Astrocyte (in vitro differentiated cells and primary cell): ENCODE measurements at regions not wholly inside any gene's neighbourhood (a gene's known extent, or its start where the extent isn't known, plus 50 kb on each side); places are given as distances from the start of the nearest gene placed in this dataset.

Experiments used
- DNase-seq: peaks from one replicate; pipeline ENCODE4 v3.0.0-alpha.2; 2010; ENCODE audit warnings: low read depth
- FAIRE-seq: peaks from 2 replicates; lab custom pipeline; 2011; peaks lifted over from hg19 to GRCh38; lab: Jason Lieb, UNC
- H2AFZ ChIP-seq: 2 replicates; pipeline ENCODE4 v1.6.0; 2012; ENCODE audit warnings: low read depth, low read length, inconsistent platforms
- H3K27ac ChIP-seq: 2 replicates; pipeline ENCODE4 v1.5.1; 2011; ENCODE audit warnings: low read depth, low read length, inconsistent platforms
- H3K27me3 ChIP-seq: 2 replicates; pipeline ENCODE4 v1.6.0; 2011; ENCODE audit warnings: low read length, inconsistent platforms; ENCODE audit not compliant: insufficient read depth
- H3K36me3 ChIP-seq: 2 replicates; pipeline ENCODE4 v1.5.1; 2011; ENCODE audit warnings: low read length, inconsistent platforms; ENCODE audit not compliant: insufficient read depth
- H3K4me1 ChIP-seq: 2 replicates; pipeline ENCODE4 v1.5.1; 2011; ENCODE audit warnings: low read length, inconsistent platforms; ENCODE audit not compliant: insufficient read depth
- H3K4me2 ChIP-seq: 2 replicates; pipeline ENCODE4 v1.6.0; 2012; ENCODE audit warnings: low read length, inconsistent platforms
- H3K4me3 ChIP-seq: 2 replicates; pipeline ENCODE4 v1.5.1; 2011; ENCODE audit warnings: low read depth, mild to moderate bottlenecking, low read length, inconsistent platforms; ENCODE audit not compliant: insufficient read depth
- H3K79me2 ChIP-seq: 2 replicates; pipeline ENCODE4 v1.6.0; 2012; ENCODE audit warnings: mild to moderate bottlenecking, low read length, inconsistent platforms; ENCODE audit not compliant: insufficient read depth
- H3K9ac ChIP-seq: 2 replicates; pipeline ENCODE4 v1.6.0; 2012; ENCODE audit warnings: mild to moderate bottlenecking, low read length, inconsistent platforms
- H3K9me3 ChIP-seq: 2 replicates; pipeline ENCODE4 v1.5.1; 2012; ENCODE audit warnings: low read depth, mild to moderate bottlenecking, low read length, inconsistent platforms; ENCODE audit not compliant: insufficient read depth
- H4K20me1 ChIP-seq: 2 replicates; pipeline ENCODE4 v1.6.0; 2012; ENCODE audit warnings: low read length, inconsistent platforms; ENCODE audit not compliant: insufficient read depth
- H3K27ac Mint-ChIP-seq: one replicate; pipeline ENCODE4 v1.8.0; 2021; ENCODE audit warnings: mild to moderate bottlenecking, mixed read lengths; ENCODE audit not compliant: unreplicated experiment
- H3K27me3 Mint-ChIP-seq: one replicate; pipeline ENCODE4 v1.8.0; 2021; ENCODE audit warnings: low read depth, mixed read lengths; ENCODE audit not compliant: unreplicated experiment
- H3K36me3 Mint-ChIP-seq: one replicate; pipeline ENCODE4 v1.8.0; 2021; ENCODE audit warnings: low read depth, mixed read lengths; ENCODE audit not compliant: unreplicated experiment
- H3K4me1 Mint-ChIP-seq: one replicate; pipeline ENCODE4 v1.8.0; 2021; ENCODE audit warnings: low read depth, mixed read lengths; ENCODE audit not compliant: unreplicated experiment
- H3K4me3 Mint-ChIP-seq: one replicate; pipeline ENCODE4 v1.8.0; 2021; ENCODE audit warnings: mild to moderate bottlenecking, moderate library complexity, mixed read lengths; ENCODE audit not compliant: unreplicated experiment
- H3K9me3 Mint-ChIP-seq: one replicate; pipeline ENCODE4 v1.8.0; 2021; ENCODE audit warnings: mild to moderate bottlenecking, mixed read lengths; ENCODE audit not compliant: unreplicated experiment
- EZH2 ChIP-seq: IDR thresholded peaks from 2 replicates; pipeline ENCODE4 v1.6.1; 2012; ENCODE audit warnings: mild to moderate bottlenecking, low read length, inconsistent platforms; ENCODE audit not compliant: insufficient read depth
- TF ChIP-seq, protein P1 (sequence below): IDR thresholded peaks from 2 replicates; pipeline ENCODE4 v1.5.1; 2011; ENCODE audit warnings: low read depth, mild to moderate bottlenecking, inconsistent platforms, low read length, moderate library complexity; ENCODE audit not compliant: insufficient read depth

DNA sequence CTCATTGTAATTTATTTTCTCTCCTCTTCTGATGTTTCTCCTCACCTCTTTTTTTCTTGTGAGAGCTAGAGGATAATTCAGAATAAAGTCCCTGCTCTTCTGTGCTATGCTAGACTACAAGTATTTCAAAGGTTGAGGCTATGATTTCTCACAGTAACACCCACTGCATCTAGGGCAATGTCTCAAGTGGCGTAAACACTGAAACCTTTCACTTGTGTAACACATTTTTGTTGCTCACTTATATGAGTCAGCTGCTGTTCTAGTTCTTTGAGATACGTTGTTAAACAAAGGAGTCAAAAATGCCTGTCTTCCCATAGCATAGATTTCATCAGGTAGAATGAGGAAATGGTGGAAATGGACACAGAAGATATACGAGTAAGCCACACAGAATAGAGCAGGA is 305.1 kb upstream of the PITRM1 start:
- no peak overlapping the region for H3K9ac ChIP-seq
- H3K4me2 ChIP-seq, result no peak overlapping the region
- H4K20me1 ChIP-seq, result no peaks in the 10 kb centered on the region
- H3K36me3 Mint-ChIP-seq, result peaks cover 3% of the 10 kb centered on the region
- no peaks in the 10 kb centered on the region for H3K27me3 Mint-ChIP-seq
- H3K9me3 ChIP-seq, result no peaks in the 10 kb centered on the region
- no peak overlapping the region for H3K4me3 ChIP-seq
- DNase-seq (peak; percentile 79), FAIRE-seq (peak; percentile 41)
- H3K27ac Mint-ChIP-seq, result peak overlapping the region; percentile 51
- peak overlapping the region; percentile 31 for H2AFZ ChIP-seq
- peaks cover 12% of the 10 kb centered on the region for H3K4me1 ChIP-seq
- peaks cover 22% of the 10 kb centered on the region for H3K4me1 Mint-ChIP-seq
- no peaks in the 10 kb centered on the region for H3K27me3 ChIP-seq
- peaks cover 6% of the 10 kb centered on the region for H3K9me3 Mint-ChIP-seq
- H3K79me2 ChIP-seq, result no peaks in the 10 kb centered on the region
- H3K4me3 Mint-ChIP-seq, result no peak overlapping the region
- H3K36me3 ChIP-seq, result no peaks in the 10 kb centered on the region
- no peak for TF ChIP-seq EZH2
- TF ChIP-seq, protein P1, sequence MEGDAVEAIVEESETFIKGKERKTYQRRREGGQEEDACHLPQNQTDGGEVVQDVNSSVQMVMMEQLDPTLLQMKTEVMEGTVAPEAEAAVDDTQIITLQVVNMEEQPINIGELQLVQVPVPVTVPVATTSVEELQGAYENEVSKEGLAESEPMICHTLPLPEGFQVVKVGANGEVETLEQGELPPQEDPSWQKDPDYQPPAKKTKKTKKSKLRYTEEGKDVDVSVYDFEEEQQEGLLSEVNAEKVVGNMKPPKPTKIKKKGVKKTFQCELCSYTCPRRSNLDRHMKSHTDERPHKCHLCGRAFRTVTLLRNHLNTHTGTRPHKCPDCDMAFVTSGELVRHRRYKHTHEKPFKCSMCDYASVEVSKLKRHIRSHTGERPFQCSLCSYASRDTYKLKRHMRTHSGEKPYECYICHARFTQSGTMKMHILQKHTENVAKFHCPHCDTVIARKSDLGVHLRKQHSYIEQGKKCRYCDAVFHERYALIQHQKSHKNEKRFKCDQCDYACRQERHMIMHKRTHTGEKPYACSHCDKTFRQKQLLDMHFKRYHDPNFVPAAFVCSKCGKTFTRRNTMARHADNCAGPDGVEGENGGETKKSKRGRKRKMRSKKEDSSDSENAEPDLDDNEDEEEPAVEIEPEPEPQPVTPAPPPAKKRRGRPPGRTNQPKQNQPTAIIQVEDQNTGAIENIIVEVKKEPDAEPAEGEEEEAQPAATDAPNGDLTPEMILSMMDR, result no peak
- H3K27ac ChIP-seq, result no peak overlapping the region

DNA sequence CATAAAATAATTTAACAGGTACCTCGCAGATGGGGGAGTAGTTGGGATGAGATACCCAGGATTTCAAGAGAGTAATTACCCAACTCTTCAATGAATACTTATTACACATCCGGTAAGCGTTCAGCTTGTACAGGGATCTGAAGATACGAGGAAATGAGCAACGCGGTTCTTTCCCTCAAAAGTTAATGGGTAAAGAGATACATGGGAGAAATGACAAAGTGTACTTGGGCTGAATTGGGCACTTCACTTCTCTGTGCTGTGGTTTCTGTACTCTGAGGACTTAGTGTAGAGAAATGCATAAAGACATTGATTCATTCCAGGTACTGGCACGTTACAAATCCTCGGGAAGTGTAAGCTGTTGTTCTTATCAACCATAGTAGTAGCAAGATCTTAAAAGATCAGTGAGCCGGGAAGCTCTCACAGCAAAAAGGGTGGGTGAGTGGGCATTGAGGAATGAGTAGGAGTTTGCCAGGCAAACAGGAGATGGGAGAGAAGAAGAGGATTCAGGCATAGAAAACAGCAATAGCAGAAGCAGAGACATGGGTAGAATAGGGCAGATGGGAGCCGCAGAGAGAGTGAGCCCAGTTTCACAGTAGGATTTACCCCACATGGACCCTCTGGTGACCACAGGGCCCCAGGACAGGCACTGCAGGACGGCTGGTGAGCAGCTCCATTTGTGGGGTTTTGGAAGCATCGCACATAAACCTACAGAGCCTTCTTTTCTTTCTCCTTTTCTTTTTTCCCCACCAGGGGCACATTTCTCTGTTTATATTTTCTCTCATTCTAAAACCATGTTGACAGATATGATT is 304.3 kb upstream of the PITRM1 start:
- Histone ChIP-seq H2AFZ (no peak overlapping the region), H3K9me3 (no peaks in the 10 kb centered on the region), H3K4me2 (no peak overlapping the region), H3K27me3 (no peaks in the 10 kb centered on the region), H3K27ac (no peak overlapping the region), H4K20me1 (no peaks in the 10 kb centered on the region), H3K79me2 (no peaks in the 10 kb centered on the region), H3K4me3 (no peak overlapping the region), H3K36me3 (no peaks in the 10 kb centered on the region), H3K9ac (no peak overlapping the region), H3K4me1 (peaks cover 12% of the 10 kb centered on the region)
- Mint-ChIP-seq H3K36me3 (peaks cover 3% of the 10 kb centered on the region), H3K27me3 (no peaks in the 10 kb centered on the region), H3K27ac (peak overlapping the region; percentile 63), H3K4me1 (peaks cover 23% of the 10 kb centered on the region), H3K4me3 (no peak overlapping the region), H3K9me3 (peaks cover 9% of the 10 kb centered on the region)
- DNase-seq (no peak), FAIRE-seq (no peak)
- TF ChIP-seq, protein P1, result no peak

DNA sequence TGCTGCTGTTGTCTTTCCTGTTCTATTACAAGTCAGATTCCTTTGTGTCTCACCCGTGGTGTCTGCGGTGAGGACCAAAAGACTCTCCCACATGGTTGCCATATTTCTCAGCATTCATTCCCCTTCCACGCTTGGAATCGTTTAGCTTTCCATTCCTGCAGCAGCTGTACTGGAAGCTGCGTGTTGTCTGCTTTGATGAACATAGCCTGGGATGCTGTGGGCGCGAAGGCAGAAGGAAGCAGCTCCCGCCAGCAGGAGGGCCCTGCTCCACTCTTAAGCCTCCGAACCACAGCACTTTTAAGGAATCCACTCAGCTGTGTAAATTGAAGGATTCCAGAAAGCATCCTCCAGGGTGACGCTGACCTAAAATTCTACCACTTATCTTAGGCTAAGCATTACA is 303.6 kb upstream of the PITRM1 start:
- no peak for TF ChIP-seq EZH2
- TF ChIP-seq, protein P1, result no peak
- peaks cover 15% of the 10 kb centered on the region for H3K4me1 ChIP-seq
- peak overlapping the region; percentile 12 for H3K27ac Mint-ChIP-seq
- H3K9me3 ChIP-seq, result no peaks in the 10 kb centered on the region
- H3K9ac ChIP-seq, result no peak overlapping the region
- no peak for FAIRE-seq
- peaks cover 26% of the 10 kb centered on the region for H3K4me1 Mint-ChIP-seq
- no peaks in the 10 kb centered on the region for H4K20me1 ChIP-seq
- no peak for DNase-seq
- no peaks in the 10 kb centered on the region for H3K27me3 Mint-ChIP-seq
- H3K9me3 Mint-ChIP-seq, result peaks cover 4% of the 10 kb centered on the region
- peaks cover 2% of the 10 kb centered on the region for H3K36me3 Mint-ChIP-seq
- no peak overlapping the region for H3K4me3 Mint-ChIP-seq
- no peaks in the 10 kb centered on the region for H3K27me3 ChIP-seq
- no peak overlapping the region for H3K4me3 ChIP-seq
- H3K36me3 ChIP-seq, result no peaks in the 10 kb centered on the region
- no peak overlapping the region for H3K4me2 ChIP-seq
- no peak overlapping the region for H2AFZ ChIP-seq
- no peak overlapping the region for H3K27ac ChIP-seq
- no peaks in the 10 kb centered on the region for H3K79me2 ChIP-seq
